ENCODE measurements at regions not wholly inside any gene's neighbourhood (a gene's known extent, or its start where the extent isn't known, plus 50 kb on each side); places are given as distances from the start of the nearest gene placed in this dataset.

DNA sequence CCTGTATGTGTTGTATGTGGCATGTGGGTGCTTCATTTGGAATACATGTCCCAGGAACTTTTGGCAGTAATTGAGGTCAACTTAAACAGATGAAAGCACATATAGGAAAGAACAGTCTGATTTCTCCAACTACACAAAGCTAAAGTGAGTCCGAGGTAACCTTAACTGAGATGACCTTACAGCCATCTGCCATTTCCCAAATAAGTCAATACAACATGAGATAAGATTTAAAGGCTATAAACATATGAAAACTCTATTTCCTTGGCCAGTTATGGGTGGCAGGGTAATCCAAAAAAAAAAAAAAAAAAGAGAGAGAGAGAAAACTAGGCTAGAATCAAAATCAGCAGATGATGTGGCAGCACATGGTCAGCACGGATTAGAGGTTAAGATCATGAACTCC, 1068.3 kb downstream of the KHDRBS2 start:
- intact Hi-C loops (cut with DNase I) = no loop called here

DNA sequence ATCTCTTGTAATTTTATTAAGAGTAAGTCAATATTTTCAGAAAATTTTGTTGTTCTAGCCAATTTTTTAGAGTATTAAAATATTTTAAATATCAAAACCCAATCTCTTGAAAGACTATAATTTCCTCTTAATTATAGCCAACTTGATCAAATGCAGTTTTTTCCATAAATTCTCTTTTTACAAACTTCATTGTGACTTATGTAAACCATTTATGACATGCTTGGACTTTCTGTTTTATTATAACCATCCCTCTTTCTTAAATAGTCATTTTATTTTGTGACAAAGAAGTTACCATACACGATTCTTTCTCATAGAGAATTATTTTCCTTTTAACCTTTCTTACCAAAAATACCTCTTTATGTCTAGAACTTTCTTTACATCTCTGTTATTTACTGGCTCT, 1075.5 kb downstream of the KHDRBS2 start:
- Histone ChIP-seq H3K4me1 (no peaks in the 10 kb centered on the region), H3K4me3 (no peak overlapping the region), H3K9me3 (no peaks in the 10 kb centered on the region), H3K27ac (no peak overlapping the region), H3K27me3 (no peaks in the 10 kb centered on the region), H3K36me3 (no peaks in the 10 kb centered on the region)
- FAIRE-seq (no peak), ATAC-seq (no peak), DNase-seq (no peak)
- intact Hi-C loops (cut with DNase I) = no loop called here
- TF ChIP-seq, protein P1, sequence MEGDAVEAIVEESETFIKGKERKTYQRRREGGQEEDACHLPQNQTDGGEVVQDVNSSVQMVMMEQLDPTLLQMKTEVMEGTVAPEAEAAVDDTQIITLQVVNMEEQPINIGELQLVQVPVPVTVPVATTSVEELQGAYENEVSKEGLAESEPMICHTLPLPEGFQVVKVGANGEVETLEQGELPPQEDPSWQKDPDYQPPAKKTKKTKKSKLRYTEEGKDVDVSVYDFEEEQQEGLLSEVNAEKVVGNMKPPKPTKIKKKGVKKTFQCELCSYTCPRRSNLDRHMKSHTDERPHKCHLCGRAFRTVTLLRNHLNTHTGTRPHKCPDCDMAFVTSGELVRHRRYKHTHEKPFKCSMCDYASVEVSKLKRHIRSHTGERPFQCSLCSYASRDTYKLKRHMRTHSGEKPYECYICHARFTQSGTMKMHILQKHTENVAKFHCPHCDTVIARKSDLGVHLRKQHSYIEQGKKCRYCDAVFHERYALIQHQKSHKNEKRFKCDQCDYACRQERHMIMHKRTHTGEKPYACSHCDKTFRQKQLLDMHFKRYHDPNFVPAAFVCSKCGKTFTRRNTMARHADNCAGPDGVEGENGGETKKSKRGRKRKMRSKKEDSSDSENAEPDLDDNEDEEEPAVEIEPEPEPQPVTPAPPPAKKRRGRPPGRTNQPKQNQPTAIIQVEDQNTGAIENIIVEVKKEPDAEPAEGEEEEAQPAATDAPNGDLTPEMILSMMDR (IDR thresholded peaks at IDR 0.05) = no peak
- WGBS, 2 donors = 18 to 34% methylated on average over 1 of the region's 1 CpG

More for the DNA sequence above, 1068.3 kb downstream of the KHDRBS2 start:
- Histone ChIP-seq H3K36me3 (no peaks in the 10 kb centered on the region), H3K9me3 (no peaks in the 10 kb centered on the region), H3K4me1 (peaks cover 0 to 4% (median 0%) of the 10 kb centered on the region in 3 donors), H3K27me3 (no peaks in the 10 kb centered on the region), H3K27ac (no peak overlapping the region), H3K4me3 (no peak overlapping the region)
- TF ChIP-seq, protein P1 (IDR thresholded peaks at IDR 0.05) = no peak
- ATAC-seq (peak in 3 of 4 donors; percentile 63 to 84 (median 75)), DNase-seq (no peak), FAIRE-seq (no peak)
- 25 to 29% methylated on average over 2 of the region's 2 CpGs for WGBS, 2 donors

DNA sequence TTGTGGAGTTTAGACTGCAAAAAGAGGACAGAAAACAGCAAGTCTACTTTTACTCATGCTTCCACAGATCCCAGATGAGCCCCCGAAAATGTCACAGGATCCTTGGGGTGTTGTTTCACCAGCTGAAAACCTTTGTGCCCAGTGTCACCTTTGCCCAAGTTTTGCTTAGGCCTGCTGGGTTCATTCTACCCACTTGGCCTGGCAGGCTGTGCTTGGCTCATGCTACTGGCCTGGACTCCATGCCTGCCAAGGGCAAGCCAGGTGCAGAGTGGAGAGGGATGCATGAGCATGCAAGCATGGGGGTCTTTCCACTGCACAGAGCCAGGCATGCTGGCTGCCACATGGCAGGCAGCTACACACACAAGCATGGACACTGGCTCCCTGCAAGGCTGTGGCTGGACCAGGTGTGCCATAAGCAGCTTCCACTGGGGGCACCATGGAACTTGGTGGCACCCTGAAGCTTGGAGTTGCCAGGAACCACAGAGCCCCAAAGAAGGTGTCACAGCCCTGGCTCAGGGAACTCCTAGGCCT, 1082.0 kb downstream of the KHDRBS2 start:
- no peak for ATAC-seq
- H3K9me3 ChIP-seq = no peaks in the 10 kb centered on the region
- H3K4me1 ChIP-seq = no peaks in the 10 kb centered on the region
- H3K27me3 ChIP-seq = no peaks in the 10 kb centered on the region
- TF ChIP-seq, protein P1 (IDR thresholded peaks at IDR 0.05) = no peak
- no peaks in the 10 kb centered on the region for H3K36me3 ChIP-seq
- H3K27ac ChIP-seq = no peak overlapping the region
- FAIRE-seq = no peak
- intact Hi-C loops (cut with DNase I) = no loop called here
- peak in 1 of 6 donors; percentile 40 for DNase-seq
- H3K4me3 ChIP-seq = no peak overlapping the region
- WGBS, 2 donors = 48 to 76% methylated on average over 1 of the region's 1 CpG

DNA sequence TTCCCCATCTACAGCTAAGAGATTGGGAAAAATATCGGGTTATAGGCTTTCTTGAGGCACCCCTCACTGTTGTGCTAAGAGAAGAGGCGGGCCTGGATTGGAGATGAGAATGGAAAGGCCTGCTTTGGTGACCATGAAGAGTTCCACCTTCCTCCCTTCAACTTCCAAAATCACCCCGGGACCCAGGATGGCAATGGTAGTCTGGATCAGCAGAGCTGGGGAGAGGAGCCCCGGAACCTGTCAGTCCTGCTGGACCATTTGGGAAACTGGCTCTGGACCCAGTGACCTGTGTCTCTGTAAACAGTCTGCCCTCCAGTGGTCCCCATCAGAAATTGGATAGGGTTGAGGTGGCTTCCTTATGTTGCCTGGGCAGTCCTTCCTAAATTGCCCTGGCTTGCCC, 1085.6 kb downstream of the KHDRBS2 start:
- WGBS, 2 donors = 65 to 78% methylated on average over 4 of the region's 4 CpGs
- TF ChIP-seq, protein P1 (IDR thresholded peaks at IDR 0.05) = no peak
- no peak for ATAC-seq
- H3K27me3 ChIP-seq = no peaks in the 10 kb centered on the region
- H3K4me1 ChIP-seq = no peaks in the 10 kb centered on the region
- H3K36me3 ChIP-seq = no peaks in the 10 kb centered on the region
- H3K4me3 ChIP-seq = no peak overlapping the region
- H3K27ac ChIP-seq = no peak overlapping the region
- no peak for FAIRE-seq
- no peak for DNase-seq
- intact Hi-C loops (cut with DNase I) = no loop called here
- H3K9me3 ChIP-seq = no peaks in the 10 kb centered on the region

DNA sequence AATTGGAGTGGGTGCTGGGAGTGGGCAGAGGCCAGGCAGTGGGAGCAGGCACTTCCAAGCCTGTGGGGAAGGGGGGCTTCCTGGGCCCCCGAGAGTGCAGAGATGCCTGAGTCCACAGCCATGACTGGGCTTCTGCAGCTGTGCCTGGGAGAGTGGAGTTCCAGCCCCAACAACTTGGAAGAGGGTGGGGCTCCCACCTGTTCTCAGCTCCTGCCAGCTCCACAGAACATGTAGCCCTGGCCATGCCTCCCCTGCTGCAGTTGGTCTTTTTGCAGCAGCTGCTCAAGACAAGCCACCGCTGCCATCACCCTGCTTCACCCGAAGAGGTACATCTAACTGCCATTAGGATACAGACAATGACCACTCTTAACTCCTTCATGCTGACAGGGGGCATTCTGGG, 1092.3 kb downstream of the KHDRBS2 start:
- WGBS, 2 donors = 54 to 57% methylated on average over 3 of the region's 3 CpGs
- Histone ChIP-seq H3K27ac (no peak overlapping the region), H3K27me3 (no peaks in the 10 kb centered on the region), H3K36me3 (no peaks in the 10 kb centered on the region), H3K4me3 (no peak overlapping the region), H3K9me3 (no peaks in the 10 kb centered on the region), H3K4me1 (no peaks in the 10 kb centered on the region)
- TF ChIP-seq, protein P1 (IDR thresholded peaks at IDR 0.05) = no peak
- ATAC-seq (no peak), FAIRE-seq (no peak), DNase-seq (peak in 1 of 6 donors; percentile 30)
- intact Hi-C loops (cut with DNase I) = no loop called here
